GM12875 (cell line): ENCODE measurements at regions not wholly inside any gene's neighbourhood (a gene's known extent, or its start where the extent isn't known, plus 50 kb on each side); places are given as distances from the start of the nearest gene placed in this dataset.
A peak's percentile ranks its signal among the peaks of the same experiment; 100 is the strongest.

Experiments
- H3K4me3 ChIP-seq: one replicate; pipeline ENCODE4 v1.5.1; 2011; ENCODE audit warnings: low read depth, low read length, control low read depth
- CTCF ChIP-seq: IDR thresholded peaks from 2 replicates; pipeline ENCODE4 v1.5.1; 2011; ENCODE audit warnings: low read depth, mild to moderate bottlenecking, control low read depth, inconsistent platforms, low read length, moderate library complexity, borderline replicate concordance; ENCODE audit not compliant: insufficient read depth

DNA sequence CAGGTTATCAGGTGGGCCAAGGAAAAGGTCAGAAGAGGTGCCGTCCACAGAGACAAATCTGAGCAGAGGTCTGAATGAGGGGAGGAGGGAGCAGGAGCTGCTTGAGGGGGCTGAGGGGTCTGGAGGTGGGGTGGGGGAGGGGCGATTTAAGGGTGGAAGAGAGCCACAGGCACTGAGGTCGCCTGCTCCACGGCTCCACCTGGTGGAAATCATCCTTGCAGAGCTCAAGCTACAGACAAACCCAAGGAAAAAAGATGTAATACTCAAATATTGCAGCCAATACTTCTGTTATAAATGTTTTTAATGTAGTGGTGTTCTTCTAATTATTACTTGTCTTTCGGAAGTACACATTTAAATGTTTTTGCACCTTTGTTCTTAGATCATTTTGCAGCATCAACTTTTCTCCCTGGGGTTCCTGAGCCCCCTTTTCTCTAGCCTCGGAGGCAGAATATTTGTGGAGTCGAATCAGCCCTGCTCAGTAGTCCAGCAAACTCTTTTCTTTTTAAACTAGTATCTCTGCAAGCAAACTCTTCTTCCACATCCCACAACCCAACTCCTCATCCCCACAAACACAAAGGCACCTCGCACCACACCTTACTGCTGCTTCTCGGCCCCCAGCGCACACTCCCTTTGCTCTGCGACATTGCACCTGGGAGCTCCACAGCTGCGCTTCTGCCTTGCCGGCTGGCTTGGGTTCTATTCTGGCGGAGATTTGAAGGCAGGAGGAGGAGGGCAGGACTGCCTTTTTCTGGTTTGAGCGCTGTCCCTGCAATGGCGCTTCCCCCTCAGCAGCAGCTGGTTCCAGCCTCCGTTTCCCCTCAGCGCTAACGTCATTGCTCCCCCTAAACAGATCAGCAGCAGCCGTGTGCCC, 51.0 kb upstream of the TFAP2A start:
- TF ChIP-seq CTCF, result peak; percentile 52; the same call in 1 of the 2 replicates
- H3K4me3 ChIP-seq, result no peak overlapping the region
